ENCODE measurements at regions not wholly inside any gene's neighbourhood (a gene's known extent, or its start where the extent isn't known, plus 50 kb on each side); places are given as distances from the start of the nearest gene placed in this dataset.

DNA sequence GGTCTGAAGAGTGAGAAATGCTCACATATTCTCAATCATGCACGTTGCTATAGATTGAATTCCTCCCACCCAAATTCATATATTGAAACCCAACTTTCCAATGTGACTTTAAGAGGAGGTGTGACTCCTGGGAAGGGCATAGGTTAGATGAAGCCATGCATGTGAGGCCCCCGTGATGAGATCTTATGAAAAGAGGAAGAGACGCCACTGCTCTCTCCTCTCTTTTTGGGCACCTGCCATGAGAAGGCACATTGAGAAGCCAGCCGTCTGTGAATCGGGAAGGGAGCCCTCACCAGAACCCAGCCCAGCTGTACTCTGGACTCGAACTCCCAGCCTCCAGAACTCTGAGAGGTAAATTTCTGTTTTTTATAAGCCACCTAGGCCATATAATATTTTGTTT, 842.6 kb upstream of the SALL3 start:
- H3K4me3 ChIP-seq (ENCODE audit: low read depth, low read length), result no peak overlapping the region

DNA sequence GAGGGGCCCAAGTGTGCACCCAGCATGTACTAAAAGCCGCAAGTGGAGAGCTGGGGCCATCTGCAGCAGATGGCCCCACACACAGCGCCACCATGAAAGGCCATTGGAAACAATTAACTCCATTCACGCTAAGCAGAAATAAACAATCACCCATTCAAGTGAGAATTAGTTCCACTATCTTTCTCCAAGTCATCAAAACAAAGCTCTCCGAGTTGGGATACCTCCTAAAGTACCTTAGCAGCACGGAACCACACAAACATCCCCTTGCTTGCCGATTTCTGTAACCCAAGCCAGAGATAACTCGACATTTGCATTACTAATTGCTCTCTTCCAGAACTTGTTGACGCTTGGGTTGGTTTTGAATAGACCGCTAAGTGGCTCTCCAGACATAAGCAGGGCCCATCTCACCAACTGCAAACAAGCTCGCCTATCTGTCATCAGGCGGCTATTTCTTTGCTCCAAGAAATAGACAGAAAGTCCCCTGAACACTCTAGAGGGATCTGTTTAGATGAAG, 840.6 kb upstream of the SALL3 start:
- in situ Hi-C loops (cut with HindIII; ENCODE audit: low sequenced_read_pairs), result no loop called here
- TF ChIP-seq, protein P1, sequence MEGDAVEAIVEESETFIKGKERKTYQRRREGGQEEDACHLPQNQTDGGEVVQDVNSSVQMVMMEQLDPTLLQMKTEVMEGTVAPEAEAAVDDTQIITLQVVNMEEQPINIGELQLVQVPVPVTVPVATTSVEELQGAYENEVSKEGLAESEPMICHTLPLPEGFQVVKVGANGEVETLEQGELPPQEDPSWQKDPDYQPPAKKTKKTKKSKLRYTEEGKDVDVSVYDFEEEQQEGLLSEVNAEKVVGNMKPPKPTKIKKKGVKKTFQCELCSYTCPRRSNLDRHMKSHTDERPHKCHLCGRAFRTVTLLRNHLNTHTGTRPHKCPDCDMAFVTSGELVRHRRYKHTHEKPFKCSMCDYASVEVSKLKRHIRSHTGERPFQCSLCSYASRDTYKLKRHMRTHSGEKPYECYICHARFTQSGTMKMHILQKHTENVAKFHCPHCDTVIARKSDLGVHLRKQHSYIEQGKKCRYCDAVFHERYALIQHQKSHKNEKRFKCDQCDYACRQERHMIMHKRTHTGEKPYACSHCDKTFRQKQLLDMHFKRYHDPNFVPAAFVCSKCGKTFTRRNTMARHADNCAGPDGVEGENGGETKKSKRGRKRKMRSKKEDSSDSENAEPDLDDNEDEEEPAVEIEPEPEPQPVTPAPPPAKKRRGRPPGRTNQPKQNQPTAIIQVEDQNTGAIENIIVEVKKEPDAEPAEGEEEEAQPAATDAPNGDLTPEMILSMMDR (IDR thresholded peaks at IDR 0.05; ENCODE audit: low read depth, low read length), result no peak
- no peak for DNase-seq (ENCODE audit: low read depth, low spot score)

More for the DNA sequence above, 842.6 kb upstream of the SALL3 start:
- TF ChIP-seq, protein P1 (IDR thresholded peaks at IDR 0.05; ENCODE audit: low read depth, low read length), result no peak
- in situ Hi-C loops (cut with HindIII; ENCODE audit: low sequenced_read_pairs), result no loop called here
- DNase-seq (ENCODE audit: low read depth, low spot score), result no peak

GRCh38 chr18:78140294-78140693, 839.3 kb upstream of the SALL3 start:
- in situ Hi-C loops (cut with HindIII; ENCODE audit: low sequenced_read_pairs), result no loop called here
- H3K4me3 ChIP-seq (ENCODE audit: low read depth, low read length), result no peak overlapping the region
- TF ChIP-seq, protein P1 (IDR thresholded peaks at IDR 0.05; ENCODE audit: low read depth, low read length), result no peak
- DNase-seq (ENCODE audit: low read depth, low spot score), result no peak

More for the DNA sequence above, 840.6 kb upstream of the SALL3 start:
- no peak overlapping the region for H3K4me3 ChIP-seq (ENCODE audit: low read depth, low read length)

GRCh38 chr18:78144669-78145068, 834.9 kb upstream of the SALL3 start:
- TF ChIP-seq, protein P1 (IDR thresholded peaks at IDR 0.05; ENCODE audit: low read depth, low read length), result no peak
- no peak for DNase-seq (ENCODE audit: low read depth, low spot score)
- no peak overlapping the region for H3K4me3 ChIP-seq (ENCODE audit: low read depth, low read length)
- in situ Hi-C loops (cut with HindIII; ENCODE audit: low sequenced_read_pairs), result no loop called here

DNA sequence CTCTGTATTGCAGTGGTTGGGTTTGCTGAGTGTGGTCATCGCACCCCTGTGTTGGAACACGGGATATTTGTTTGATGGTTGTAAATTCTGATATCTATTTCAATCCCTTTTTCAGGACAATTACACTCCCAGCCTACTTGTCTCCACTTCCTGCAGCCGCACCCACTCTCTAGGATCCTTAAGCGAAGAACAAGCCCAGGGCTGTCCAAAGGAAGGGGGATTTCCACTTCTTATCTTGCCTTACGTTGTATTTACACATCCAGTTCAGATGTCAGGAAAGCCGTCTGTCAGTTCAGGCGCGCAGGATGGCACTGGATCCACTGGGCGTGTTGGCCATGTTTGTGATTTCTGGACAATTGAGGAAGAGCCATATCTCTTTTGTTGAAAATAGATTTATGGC, 834.5 kb upstream of the SALL3 start:
- in situ Hi-C loops (cut with HindIII; ENCODE audit: low sequenced_read_pairs), result no loop called here
- no peak for DNase-seq (ENCODE audit: low read depth, low spot score)
- TF ChIP-seq, protein P1 (IDR thresholded peaks at IDR 0.05; ENCODE audit: low read depth, low read length), result no peak
- H3K4me3 ChIP-seq (ENCODE audit: low read depth, low read length), result no peak overlapping the region

- no peak for DNase-seq (ENCODE audit: low read depth, low spot score)
- H3K4me3 ChIP-seq (ENCODE audit: low read depth, low read length), result no peak overlapping the region
- in situ Hi-C loops (cut with HindIII; ENCODE audit: low sequenced_read_pairs), result no loop called here
- TF ChIP-seq, protein P1 (IDR thresholded peaks at IDR 0.05; ENCODE audit: low read depth, low read length), result no peak
These were observed 833.2 kb upstream of the SALL3 start for GRCh38 chr18:78146136-78147085.

All from astrocyte of the spinal cord (primary cell).